ENCODE measurements at regions not wholly inside any gene's neighbourhood (a gene's known extent, or its start where the extent isn't known, plus 50 kb on each side); places are given as distances from the start of the nearest gene placed in this dataset.

GRCh38 chr12:23399402-23399933, 550.0 kb downstream of the SOX5 start:
- Mint-ChIP-seq H3K27ac (no peak overlapping the region), H3K4me3 (no peak overlapping the region), H3K36me3 (ENCODE audit: low read depth) (no peaks in the 10 kb centered on the region), H3K27me3 (no peaks in the 10 kb centered on the region), H3K9me3 (peaks cover under 1% of the 10 kb centered on the region), H3K4me1 (no peaks in the 10 kb centered on the region)
- ChIA-PET POLR2A (no interaction called here), CTCF (no interaction called here)
- ATAC-seq (ENCODE audit: low read depth) (no peak), DNase-seq (no peak)
- intact Hi-C loops (cut with micrococcal nuclease): no loop called here
- TF ChIP-seq, protein P1, sequence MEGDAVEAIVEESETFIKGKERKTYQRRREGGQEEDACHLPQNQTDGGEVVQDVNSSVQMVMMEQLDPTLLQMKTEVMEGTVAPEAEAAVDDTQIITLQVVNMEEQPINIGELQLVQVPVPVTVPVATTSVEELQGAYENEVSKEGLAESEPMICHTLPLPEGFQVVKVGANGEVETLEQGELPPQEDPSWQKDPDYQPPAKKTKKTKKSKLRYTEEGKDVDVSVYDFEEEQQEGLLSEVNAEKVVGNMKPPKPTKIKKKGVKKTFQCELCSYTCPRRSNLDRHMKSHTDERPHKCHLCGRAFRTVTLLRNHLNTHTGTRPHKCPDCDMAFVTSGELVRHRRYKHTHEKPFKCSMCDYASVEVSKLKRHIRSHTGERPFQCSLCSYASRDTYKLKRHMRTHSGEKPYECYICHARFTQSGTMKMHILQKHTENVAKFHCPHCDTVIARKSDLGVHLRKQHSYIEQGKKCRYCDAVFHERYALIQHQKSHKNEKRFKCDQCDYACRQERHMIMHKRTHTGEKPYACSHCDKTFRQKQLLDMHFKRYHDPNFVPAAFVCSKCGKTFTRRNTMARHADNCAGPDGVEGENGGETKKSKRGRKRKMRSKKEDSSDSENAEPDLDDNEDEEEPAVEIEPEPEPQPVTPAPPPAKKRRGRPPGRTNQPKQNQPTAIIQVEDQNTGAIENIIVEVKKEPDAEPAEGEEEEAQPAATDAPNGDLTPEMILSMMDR (IDR thresholded peaks at IDR 0.05): no peak

- POLR2A ChIA-PET: no interaction called here
- intact Hi-C loops (cut with micrococcal nuclease): no loop called here
- Mint-ChIP-seq H3K27me3 (no peaks in the 10 kb centered on the region), H3K27ac (no peak overlapping the region), H3K9me3 (no peaks in the 10 kb centered on the region), H3K4me3 (no peak overlapping the region), H3K36me3 (ENCODE audit: low read depth) (no peaks in the 10 kb centered on the region), H3K4me1 (no peaks in the 10 kb centered on the region)
- DNase-seq (no peak), ATAC-seq (ENCODE audit: low read depth) (no peak)
- TF ChIP-seq, protein P1 (IDR thresholded peaks at IDR 0.05): no peak
- CTCF ChIA-PET: no interaction called here
Measured at GRCh38 chr12:23415180-23415579, 534.3 kb downstream of the SOX5 start.

DNA sequence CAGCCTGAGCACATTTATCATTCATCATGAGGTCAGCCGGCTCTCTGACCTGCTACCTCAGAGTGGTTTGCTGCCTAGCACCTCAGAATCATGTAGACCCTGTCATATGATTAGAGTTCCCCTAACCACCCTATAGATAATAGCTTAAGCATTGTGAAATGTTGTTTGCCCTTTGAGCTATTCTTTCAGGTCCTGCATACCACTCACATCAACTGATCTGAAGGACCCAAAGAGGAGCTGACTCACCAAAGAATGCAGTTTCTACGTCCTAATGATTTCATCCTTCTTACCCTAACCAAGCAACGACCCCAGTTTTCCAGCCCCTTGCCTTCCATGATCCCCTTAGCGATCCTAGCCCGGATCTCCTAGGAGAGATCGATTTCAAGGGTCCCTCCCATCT, 527.9 kb downstream of the SOX5 start:
- ChIA-PET CTCF (no interaction called here), POLR2A (no interaction called here)
- Mint-ChIP-seq H3K4me1 (no peaks in the 10 kb centered on the region), H3K27me3 (no peaks in the 10 kb centered on the region), H3K36me3 (ENCODE audit: low read depth) (no peaks in the 10 kb centered on the region), H3K9me3 (no peaks in the 10 kb centered on the region), H3K27ac (no peak overlapping the region), H3K4me3 (no peak overlapping the region)
- TF ChIP-seq, protein P1 (IDR thresholded peaks at IDR 0.05): no peak
- ATAC-seq (ENCODE audit: low read depth): no peak
- intact Hi-C loops (cut with micrococcal nuclease): no loop called here
- no peak for DNase-seq

DNA sequence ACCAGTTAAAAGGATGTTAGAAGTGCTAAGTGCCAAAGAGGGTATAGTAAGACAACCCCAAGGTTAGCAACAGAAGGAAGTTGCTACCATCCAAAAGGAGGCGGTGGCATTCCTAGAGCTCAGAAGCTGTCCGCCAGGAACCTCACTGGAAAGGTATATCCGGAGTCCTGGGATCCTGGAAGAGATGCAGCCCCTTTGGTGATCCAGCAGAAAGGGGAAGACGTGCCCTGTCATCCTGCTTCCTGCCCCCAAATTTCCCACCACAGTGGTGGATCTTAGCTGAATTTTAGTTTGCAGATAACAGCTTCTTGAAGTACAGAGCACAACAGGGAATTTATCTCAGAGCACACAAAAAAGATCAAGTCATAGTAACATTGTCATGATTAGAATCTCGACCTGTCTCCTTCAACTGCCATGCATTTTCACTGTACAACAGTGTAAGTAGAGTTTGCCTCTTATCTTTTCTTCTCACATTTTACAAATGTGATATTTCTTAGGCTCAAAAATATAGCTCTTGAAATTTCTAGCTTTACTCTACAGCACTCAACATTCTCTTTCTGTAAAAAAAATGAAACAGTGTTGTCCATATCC, 526.3 kb downstream of the SOX5 start:
- Mint-ChIP-seq H3K27ac (no peak overlapping the region), H3K9me3 (no peaks in the 10 kb centered on the region), H3K4me3 (no peak overlapping the region), H3K27me3 (no peaks in the 10 kb centered on the region), H3K4me1 (no peaks in the 10 kb centered on the region), H3K36me3 (ENCODE audit: low read depth) (no peaks in the 10 kb centered on the region)
- ATAC-seq (ENCODE audit: low read depth) (no peak), DNase-seq (no peak)
- CTCF ChIA-PET: no interaction called here
- POLR2A ChIA-PET: no interaction called here
- intact Hi-C loops (cut with micrococcal nuclease): no loop called here
- TF ChIP-seq, protein P1 (IDR thresholded peaks at IDR 0.05): no peak

DNA sequence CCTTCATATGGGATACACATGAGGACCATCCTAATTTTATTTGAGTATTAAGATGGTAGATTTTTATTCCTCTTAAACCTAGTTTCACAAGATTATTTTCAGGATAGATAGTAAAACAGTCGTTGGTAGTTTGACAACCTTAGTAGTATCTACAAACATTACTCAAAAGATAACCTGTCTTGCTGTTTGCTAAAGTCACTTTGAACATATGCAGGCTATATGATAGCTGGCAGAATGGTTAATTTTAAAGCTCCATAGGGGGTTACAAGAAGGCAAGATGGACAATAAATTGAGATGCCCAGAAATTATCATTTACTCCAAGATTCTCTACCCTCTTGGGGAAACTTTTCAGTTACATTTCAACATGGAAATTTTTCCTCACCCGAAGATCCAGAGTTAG, 525.7 kb downstream of the SOX5 start:
- intact Hi-C loops (cut with micrococcal nuclease): no loop called here
- ChIA-PET CTCF (no interaction called here), POLR2A (no interaction called here)
- no peak for ATAC-seq (ENCODE audit: low read depth)
- DNase-seq: no peak
- no peaks in the 10 kb centered on the region for H3K9me3 Mint-ChIP-seq
- no peak overlapping the region for H3K4me3 Mint-ChIP-seq
- TF ChIP-seq, protein P1 (IDR thresholded peaks at IDR 0.05): no peak
- no peak overlapping the region for H3K27ac Mint-ChIP-seq
- no peaks in the 10 kb centered on the region for H3K4me1 Mint-ChIP-seq
- no peaks in the 10 kb centered on the region for H3K36me3 Mint-ChIP-seq (ENCODE audit: low read depth)
- no peaks in the 10 kb centered on the region for H3K27me3 Mint-ChIP-seq
